Superior temporal gyrus (tissue), 1 donor: ENCODE measurements at regions not wholly inside any gene's neighbourhood (a gene's known extent, or its start where the extent isn't known, plus 50 kb on each side); places are given as distances from the start of the nearest gene placed in this dataset.
"Not testable (repeated sequence)": the region's sequence is repeated elsewhere in the genome, so short reads cannot be mapped to it uniquely, and the experiment has no call there.

Experiments used
- DNase-seq: peaks from one replicate; pipeline ENCODE4 v3.0.0-alpha.2; 2016; ENCODE audit errors: extremely low spot score

DNA sequence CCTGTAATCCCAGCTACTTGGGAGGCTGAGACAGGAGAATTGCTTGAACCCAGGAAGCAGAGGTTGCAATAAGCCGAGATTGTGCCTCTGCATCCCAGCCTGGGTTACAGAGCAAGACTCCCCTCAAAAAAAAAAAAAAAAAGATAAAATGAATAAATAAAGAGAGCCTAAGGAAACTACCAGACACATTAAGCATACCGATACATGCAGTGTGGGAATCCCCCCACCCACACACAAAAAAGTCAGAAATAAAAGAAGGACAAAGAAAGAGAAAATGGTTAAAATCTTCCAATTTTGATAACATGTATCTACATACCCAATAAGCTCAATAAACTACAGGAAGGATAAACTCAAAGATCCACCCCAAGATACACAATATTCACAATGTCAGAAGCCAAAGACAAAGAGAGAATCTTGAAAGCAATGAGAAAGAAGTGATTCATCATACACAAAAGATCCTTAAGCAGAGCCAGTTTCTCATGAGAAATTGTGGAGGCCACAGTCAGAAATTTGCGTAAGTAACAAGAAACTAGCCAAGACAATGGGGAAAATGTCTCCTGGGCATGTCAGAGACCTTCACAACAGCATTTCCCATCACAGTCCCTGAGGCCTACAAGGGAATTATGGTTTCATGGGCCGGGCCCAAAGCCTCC lies 1197.0 kb downstream of the AMY1C start:
- DNase-seq: no peak

- DNase-seq: no peak
Measured at GRCh38 chr1:104953555-104953954, 1203.9 kb downstream of the AMY1C start.

GRCh38 chr1:104973516-104973915 lies 1223.8 kb downstream of the AMY1C start:
- no peak for DNase-seq

- no peak for DNase-seq
Measured at GRCh38 chr1:104979651-104980050, 1230.0 kb downstream of the AMY1C start.

DNA sequence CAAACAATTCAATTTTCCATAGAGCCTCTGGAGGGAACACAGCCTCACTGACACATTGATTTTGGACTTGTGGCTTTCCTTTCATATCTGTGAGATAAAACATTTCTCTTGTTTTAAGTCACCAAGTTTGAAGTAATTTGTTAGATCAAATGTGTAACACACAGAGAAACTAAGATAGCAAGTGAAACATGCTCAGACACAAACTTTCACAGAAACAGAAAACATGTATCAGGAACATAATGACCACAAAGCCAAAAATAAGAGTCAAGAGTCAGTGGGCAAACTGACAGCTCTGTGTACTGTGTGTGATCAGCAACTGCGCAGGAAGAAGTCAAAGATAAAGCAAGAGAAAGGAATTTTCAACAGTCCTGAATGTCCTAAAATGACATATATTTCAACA lies 1237.5 kb downstream of the AMY1C start:
- no peak for DNase-seq

DNA sequence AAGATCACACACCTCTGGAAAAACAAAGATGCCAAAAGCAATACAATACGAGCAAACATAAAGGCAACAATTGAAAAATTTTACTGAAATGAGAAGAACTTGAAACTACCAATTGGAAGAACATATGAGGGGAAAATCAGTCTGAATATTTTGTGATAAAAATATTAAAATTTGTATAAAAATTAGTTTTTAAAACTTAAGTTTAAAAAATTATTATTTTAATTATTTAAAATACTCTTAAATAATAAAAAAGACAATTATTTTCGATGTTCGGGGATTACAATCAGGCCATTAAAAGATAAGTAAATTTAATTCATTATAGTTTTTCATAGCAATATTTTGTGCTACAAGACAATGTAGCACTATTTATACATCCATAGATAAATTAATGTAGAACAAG lies 1239.3 kb downstream of the AMY1C start:
- no peak for DNase-seq

DNA sequence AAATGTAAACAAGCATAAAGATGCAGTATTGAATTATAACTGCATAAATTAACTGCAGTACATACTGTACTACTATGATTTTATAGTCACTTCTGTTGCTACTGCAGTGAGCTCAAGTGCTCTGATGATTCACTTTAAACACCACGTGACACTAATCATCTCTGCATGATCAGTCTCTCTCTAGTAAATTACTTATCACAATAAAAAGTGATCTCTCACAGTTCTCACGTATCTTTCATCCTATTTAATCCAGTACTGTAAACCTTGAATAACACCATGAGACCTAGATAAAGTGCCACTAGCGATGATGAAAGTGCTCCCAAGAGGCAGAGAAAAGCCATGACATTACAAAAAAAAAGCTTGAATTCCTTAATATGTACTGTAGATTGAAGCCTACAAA lies 1242.0 kb downstream of the AMY1C start:
- no peak for DNase-seq

DNA sequence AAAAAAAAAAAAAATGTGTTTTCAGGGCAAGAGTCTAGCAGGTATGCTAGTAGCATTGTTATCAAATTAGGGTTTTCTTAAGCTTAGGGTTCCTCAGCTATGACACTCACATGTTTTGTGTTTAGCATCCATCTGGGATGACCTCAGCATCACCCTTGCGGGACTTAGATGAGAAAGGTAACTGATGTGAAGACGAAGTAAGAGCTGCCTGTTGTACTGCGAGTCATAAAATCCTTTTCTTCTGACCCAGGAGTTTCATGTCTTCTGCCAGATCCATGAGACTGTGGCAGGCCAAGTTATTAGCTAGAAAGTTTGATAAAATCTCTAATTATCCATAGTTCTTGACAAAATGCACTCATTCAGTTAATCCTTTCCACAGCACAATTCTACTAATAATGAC lies 1251.1 kb downstream of the AMY1C start:
- no peak for DNase-seq

- DNase-seq: no peak
Measured at GRCh38 chr1:105004515-105004914, 1254.8 kb downstream of the AMY1C start.

DNA sequence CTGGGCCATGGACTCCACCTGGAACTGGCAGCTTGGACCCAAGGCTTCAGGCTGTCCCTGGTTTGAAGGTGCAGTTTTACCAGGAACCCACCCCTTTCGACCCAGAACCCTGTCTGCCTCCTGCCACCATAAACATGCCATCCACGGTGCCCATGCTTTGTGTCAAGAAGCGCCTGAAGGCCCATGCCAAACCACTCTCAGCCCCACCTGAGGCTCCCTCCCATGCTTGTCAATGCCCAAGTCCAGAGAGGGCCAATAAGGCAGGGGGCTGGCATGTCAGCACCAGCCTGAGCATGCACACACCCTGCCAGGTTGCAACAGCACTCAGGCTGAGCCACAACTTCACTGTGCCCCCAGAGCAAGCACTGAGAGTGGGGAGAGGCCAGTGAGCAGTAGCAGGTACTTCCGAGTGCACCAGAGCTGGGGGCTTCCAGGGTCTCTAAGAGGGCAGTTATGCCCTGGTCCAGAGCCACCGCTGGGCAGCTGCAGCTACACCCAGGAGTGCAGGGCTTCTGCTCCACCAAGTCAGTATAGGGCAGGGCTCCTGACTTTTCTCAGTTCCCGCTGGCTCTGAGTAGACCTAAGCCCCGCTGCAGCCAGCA lies 1256.0 kb downstream of the AMY1C start:
- DNase-seq: no peak

DNA sequence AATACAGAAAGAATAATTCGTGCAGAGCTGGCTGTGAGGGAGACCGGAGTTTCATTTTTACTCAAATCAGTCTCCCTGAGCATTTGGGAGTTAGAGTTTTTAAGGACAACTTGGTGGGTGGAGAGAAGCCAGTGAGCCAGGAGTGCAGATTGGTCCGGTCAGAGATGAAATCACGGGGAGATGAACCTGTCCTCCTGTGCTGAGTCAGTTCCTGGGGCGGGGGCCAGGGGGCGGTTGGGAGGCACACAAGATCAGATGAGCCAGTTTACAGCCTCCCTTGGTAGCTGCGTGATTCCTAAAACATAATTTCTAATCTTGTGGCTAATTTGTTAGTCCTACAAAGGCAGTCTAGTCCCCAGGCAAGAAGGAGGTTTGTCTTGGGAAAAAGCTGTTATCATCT lies 1267.9 kb downstream of the AMY1C start:
- no peak for DNase-seq

GRCh38 chr1:105023719-105024118 lies 1274.0 kb downstream of the AMY1C start:
- no peak for DNase-seq

- no peak for DNase-seq
Measured at GRCh38 chr1:105027838-105028471, 1278.3 kb downstream of the AMY1C start.

DNA sequence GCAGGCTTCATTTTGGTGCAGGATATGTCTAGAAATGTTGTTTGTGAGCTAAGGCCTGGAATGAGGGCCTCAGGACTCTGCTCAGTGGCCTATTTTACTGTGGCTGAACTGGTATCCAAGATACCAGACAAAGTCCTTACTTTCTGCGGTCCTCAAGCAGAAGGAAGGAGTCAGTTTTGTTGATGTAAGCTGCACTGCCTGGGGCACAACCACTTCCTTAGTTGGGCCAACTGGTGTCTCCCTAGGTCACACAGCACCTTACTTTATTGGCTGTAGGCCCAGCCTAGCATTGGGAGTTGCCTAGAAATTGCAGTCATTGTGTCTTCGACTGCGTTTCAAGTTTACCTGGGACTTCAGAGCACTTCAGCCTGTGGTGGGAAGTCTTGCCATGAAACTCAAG lies 1322.7 kb downstream of the AMY1C start:
- no peak for DNase-seq

DNA sequence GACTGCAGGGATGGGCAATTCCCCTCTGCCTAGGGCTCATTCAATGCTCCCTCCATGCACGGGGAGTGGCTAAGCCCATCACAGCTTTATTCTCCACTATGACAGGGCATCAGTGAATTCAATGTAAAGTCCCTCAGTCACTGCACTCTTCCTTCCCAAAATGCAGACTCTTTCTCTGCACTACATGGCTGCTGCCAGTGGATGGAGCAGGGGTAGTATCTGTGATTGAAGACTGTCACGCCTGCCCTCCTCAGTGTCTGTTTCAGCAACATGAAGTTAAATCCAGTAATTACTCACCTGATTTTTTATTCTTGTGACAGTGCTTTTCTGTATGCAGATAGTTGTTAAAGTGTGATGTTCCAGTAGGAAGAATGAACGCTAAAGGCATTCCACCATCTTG lies 1323.2 kb downstream of the AMY1C start:
- no peak for DNase-seq

DNA sequence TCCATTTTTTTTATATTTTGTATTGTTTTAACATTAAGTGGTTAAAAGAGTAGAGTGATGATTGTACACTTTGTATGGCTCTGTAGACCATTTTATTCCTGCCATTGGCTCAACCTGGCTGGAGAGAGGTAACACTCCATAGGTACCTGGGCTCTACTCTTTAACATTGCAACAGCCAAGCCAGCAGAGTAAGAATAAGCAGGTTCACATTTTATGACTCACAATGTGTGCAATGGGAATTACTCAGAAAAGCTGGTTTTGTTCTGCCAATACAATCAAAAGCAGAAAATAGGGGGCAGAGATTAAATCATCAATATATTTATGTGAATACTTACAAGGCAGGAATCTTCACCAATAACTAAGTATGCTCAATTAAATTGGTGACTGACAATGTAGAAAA lies 1324.0 kb downstream of the AMY1C start:
- no peak for DNase-seq

DNA sequence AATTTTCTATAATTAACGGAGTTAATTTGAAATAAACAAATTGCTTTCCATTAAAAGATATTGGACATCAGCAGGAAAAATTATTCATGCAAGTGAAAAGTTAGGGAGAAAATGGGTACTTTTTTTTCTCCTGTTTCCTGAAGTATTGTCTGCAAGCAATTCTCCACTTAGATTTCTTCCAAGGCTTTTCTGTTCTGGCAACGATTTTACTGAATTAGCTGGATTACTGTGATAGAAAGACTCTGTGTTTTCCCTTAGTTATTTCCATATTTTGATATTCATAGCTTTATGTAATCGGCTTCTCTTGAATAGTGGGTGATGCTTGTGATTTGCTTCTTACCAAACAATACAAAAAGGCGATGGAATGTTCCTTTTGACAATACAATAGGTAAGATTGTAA lies 1333.9 kb downstream of the AMY1C start:
- no peak for DNase-seq

GRCh38 chr1:105087506-105087905 lies 1337.8 kb downstream of the AMY1C start:
- no peak for DNase-seq

DNA sequence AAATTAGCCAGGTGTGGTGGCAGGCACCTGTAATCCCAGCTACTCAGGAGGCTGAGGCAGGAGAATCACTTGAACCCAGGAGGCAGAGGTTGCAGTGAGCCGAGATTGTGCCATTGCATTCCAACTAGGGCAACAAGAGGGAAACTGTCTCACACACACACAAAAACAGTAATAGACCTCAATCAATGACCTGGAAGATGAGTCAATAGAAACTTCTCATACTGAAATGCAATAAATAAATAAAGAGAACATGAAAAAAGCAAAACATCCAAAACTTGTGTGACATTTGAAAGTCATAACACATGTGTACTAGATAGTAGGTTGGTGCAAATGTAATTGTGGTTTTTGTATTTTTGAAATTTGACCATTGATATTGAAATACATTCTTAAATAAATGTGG lies 1338.5 kb downstream of the AMY1C start:
- no peak for DNase-seq

DNA sequence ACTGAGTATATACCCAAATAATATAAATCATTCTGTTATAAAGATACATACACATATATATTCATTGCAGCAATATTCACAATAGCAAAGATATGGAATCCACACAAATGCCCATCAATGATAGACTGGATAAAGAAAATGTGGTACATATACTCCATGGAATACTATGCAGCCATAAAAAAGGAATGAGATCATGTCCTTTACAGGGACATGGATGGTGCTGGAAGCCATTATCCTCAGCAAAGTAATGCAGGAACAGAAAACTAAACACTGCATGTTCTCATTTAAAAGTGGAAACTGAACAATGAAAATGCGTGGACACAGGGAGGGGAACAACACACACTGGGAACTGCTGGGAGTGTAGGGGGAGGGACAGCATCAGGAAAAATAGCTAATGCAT lies 1344.2 kb downstream of the AMY1C start:
- not testable (repeated sequence) for DNase-seq

DNA sequence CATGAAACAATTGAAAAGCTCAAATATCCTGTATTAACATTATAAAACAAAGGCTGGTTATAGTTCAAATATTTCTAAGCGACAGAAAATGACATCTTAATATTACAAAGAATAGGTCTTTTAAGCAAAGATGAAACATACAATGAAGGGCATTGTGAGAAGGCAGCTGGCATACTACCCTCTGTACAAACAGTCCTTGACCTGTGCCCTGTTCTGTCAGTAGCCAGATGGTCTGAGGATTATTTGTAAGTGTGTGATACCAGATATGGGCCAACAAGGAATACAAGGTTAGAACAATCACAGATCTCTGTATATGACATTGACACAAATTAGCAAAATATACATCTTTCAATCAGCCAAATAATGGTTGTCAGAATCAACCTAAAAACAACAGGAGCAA lies 1350.4 kb downstream of the AMY1C start:
- DNase-seq: no peak

- DNase-seq: no peak
Measured at GRCh38 chr1:105101261-105101660, 1351.6 kb downstream of the AMY1C start.

DNA sequence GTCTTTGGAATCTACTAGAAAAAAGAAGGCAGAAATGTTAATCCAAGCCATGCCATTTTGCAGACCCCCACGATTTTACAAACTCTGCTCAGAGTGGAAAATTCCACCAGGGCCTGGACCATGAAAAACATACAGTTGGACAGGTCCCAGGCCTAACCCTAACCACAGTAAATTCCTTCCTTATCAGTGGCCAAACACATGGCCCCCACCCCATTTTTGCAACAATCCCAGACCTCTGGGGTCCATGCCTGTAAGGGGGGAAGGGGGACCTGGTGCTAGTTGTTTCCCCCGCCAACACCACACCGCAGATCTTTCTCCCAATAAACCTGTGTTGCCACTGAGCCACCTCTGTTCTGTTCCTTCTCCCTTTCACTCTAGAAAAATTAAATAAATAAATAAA lies 1352.7 kb downstream of the AMY1C start:
- no peak for DNase-seq

DNA sequence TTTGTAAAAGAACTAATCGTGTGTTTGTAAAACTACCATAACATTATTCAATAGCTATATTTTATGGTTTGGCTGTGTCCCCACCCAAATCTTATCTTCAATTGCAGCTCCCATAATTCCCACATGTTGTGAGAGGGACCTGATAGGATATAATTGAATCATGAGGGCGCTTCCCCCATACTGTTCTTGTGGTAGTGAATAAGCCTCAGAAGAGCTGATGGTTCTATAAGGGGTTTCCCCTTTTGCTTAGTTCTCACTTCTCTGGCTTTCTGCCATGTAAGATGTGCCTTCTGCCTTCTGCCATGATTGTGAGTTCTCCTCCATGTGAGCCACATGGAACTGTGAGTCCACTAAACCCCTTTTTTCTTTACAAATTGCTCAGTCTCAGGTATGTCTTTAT lies 1372.3 kb downstream of the AMY1C start:
- no peak for DNase-seq
